Motor neuron (in vitro differentiated cells): ENCODE measurements at regions not wholly inside any gene's neighbourhood (a gene's known extent, or its start where the extent isn't known, plus 50 kb on each side); places are given as distances from the start of the nearest gene placed in this dataset.
"Not testable (repeated sequence)": the region's sequence is repeated elsewhere in the genome, so short reads cannot be mapped to it uniquely, and the experiment has no call there.

Source experiments
- ATAC-seq, 8 experiments: fragments of 200-7000 bp; cut with Tn5 transposase; replicated peaks in 6 of 8; 2 replicates each; pipeline ENCODE4 v1.8.0; 2021; ENCODE audit warnings: mild to moderate bottlenecking in 8 of 8, moderate library complexity in 8 of 8
- H3K27ac ChIP-seq, 2 donors: fragments of 250-450 bp; sonication (Bioruptor Pico); 2 replicates each; pipeline ENCODE4 v1.9.0; 2021; ENCODE audit warnings: antibody characterized with exemption in 2 of 2, mild to moderate bottlenecking in 2 of 2, moderate library complexity in 1 of 2
- H3K4me1 ChIP-seq, 2 donors: fragments of 250-450 bp; sonication (Bioruptor Pico); replicated peaks in 1 of 2; 2 replicates each; pipeline ENCODE4 v1.6.1; 2021; ENCODE audit warnings: antibody characterized with exemption in 2 of 2, mild to moderate bottlenecking in 2 of 2, moderate library complexity in 1 of 2
- H3K4me3 ChIP-seq, 5 donors: fragments of 250-450 bp; sonication (Bioruptor Pico); 2 replicates each; pipeline ENCODE4 v1.9.0; 2021; ENCODE audit warnings: antibody characterized with exemption in 5 of 5, mild to moderate bottlenecking in 5 of 5, moderate library complexity in 4 of 5
- WGBS, 10 experiments: fragments of 450-650 bp; shearing (Covaris generic); methylation state at CpG; one replicate each; pipeline ENCODE4 v1.0.0; 2022; 5-methylcytosine and 5-hydroxymethylcytosine counted together
- in situ Hi-C, 9 experiments: fragments of 400-800 bp; cut with MboI; loops; one replicate each; pipeline ENCODE4 v1.15.0; 2021; ENCODE audit warnings: low sequenced_read_pairs in 9 of 9, low pct_unique_long_range_greater_than_20kb in 2 of 9; ENCODE audit not compliant: unreplicated experiment in 9 of 9

DNA sequence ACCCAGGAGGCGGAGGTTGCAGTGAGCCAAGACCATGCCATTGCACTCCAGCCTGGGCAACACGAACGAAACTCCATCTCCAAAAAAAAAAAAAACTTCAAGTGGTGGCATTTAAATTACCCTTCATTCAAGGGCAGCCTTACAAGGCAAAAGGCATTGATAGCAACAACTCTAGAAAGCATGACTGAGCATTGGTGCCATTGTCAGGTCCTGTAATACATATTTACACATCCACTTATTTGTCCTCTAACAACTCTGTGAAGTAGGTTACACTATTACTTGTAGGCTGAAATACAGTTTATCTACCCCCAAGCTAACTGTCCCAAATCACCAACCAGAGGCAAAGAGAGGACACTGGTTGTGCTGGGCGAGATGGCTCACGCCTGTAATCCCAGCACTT, 52.7 kb upstream of the LARP1 start:
- in situ Hi-C loops, result no loop called here
- Histone ChIP-seq H3K4me1 (no peaks in the 10 kb centered on the region), H3K4me3 (no peak overlapping the region), H3K27ac (no peak overlapping the region)
- no peak for ATAC-seq
- WGBS, 10 experiments, result 70 to 100% (median 84%) methylated on average over 1 to 4 of the region's 5 CpGs; no CpG with 5 or more reads in 4 of the 10 experiments

GRCh38 chr5:154701725-154702124, 53.5 kb upstream of the LARP1 start:
- ATAC-seq, H3K4me1 ChIP-seq, H3K4me3 ChIP-seq, H3K27ac ChIP-seq, in situ Hi-C loops: not testable (repeated sequence)
- WGBS, 10 experiments, result 83 to 100% (median 88%) methylated on average over 1 to 3 of the region's 4 CpGs; no CpG with 5 or more reads in 5 of the 10 experiments

- no peak overlapping the region for H3K27ac ChIP-seq
- peak in 5 of 8 experiments; percentile 22 to 62 (median 36) for ATAC-seq
- no peaks in the 10 kb centered on the region for H3K4me1 ChIP-seq
- WGBS, 10 experiments, result 0 to 56% (median 40%) methylated on average over 1 to 3 of the region's 3 CpGs
- in situ Hi-C loops, result no loop called here
- H3K4me3 ChIP-seq, result no peak overlapping the region
These were observed 54.0 kb upstream of the LARP1 start for GRCh38 chr5:154701181-154701580.

DNA sequence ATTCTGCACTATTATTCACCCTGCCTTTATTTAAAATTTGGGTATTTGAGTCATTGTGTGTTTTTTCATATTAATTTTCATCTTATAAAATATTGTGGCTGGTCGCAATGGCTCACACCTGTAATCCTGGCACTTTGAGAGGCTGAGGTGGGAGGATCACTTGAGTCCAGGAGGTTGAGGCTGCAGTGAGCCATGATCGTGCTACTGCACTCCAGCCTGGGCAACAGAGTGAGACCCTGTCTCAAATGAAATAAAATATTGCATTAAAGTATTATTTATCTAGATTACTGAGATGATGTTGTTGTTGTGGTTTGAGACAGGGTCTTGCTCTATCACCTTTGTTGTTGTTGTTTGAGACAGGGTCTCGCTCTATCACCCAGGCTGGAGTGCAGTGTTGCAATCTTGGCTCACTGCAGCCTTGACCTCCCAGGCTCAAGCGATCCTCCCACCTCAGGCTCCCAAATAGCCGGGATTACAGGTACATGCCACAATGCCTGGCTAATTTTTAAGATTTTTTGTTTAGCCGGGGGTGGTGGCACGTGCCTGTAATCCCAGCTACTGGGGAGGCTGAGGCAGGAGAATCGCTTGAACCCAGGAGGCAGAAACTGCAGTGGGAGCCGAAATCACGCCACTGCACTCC, 54.8 kb upstream of the LARP1 start:
- H3K4me3 ChIP-seq, H3K27ac ChIP-seq, H3K4me1 ChIP-seq, in situ Hi-C loops, ATAC-seq: not testable (repeated sequence)
- 80 to 100% (median 93%) methylated on average over 1 to 10 of the region's 10 CpGs; no CpG with 5 or more reads in 2 of the 10 experiments for WGBS, 10 experiments

DNA sequence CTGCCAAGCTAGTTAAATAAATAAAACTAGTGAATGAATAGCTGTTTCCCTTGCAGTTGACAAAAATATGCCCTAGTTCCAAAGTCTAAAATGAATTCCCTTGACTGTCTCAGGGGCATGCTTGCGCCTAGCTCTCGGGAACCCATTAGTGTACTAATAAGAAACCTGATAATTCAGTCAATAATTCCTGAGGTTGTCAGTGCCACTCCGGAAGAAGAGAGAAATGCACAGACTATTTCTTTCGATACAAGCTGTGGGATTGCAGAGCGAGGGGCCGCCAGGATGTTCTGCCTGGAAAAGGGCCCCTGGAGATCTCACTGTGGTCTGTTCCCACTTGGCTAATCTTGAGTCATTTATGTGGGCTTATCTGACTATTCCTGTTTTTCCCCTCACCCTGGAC, 56.4 kb upstream of the LARP1 start:
- no peak overlapping the region for H3K27ac ChIP-seq
- H3K4me1 ChIP-seq, result no peaks in the 10 kb centered on the region
- no peak for ATAC-seq
- in situ Hi-C loops, result no loop called here
- WGBS, 10 experiments, result 72 to 100% (median 87%) methylated on average over 1 to 6 of the region's 6 CpGs; no CpG with 5 or more reads in 2 of the 10 experiments
- no peak overlapping the region for H3K4me3 ChIP-seq

GRCh38 chr5:154697371-154697770, 57.8 kb upstream of the LARP1 start:
- in situ Hi-C loops, result no loop called here
- ATAC-seq, result no peak
- 18 to 81% (median 51%) methylated on average over 2 to 5 of the region's 5 CpGs for WGBS, 10 experiments
- Histone ChIP-seq H3K27ac (no peak overlapping the region), H3K4me1 (no peaks in the 10 kb centered on the region), H3K4me3 (no peak overlapping the region)

DNA sequence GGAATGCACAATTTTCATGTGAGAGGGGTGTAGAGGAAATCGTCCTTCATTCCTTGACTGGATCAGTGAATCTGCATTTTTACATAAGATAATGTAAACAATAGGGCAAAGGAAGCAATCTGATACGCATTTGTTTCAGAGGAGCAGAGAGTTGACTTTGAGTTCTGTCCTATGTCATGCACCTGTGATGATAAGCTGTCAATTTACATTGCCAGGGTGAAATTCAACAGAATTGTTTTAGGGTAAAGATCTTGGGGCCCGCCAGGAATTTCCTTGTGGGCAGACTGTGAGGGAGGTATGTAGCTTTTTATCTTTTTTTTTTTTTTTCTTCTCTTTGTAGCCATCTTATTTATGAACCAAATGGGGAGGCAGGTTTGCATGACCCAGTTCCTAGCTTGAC, 58.3 kb upstream of the LARP1 start:
- in situ Hi-C loops, result no loop called here
- WGBS, 10 experiments, result 0 to 47% (median 18%) methylated on average over 1 to 3 of the region's 3 CpGs; no CpG with 5 or more reads in 1 of the 10 experiments
- H3K4me1 ChIP-seq, result no peaks in the 10 kb centered on the region
- no peak overlapping the region for H3K4me3 ChIP-seq
- no peak overlapping the region for H3K27ac ChIP-seq
- peak in 3 of 8 experiments; percentile 15 to 43 (median 36) for ATAC-seq

GRCh38 chr5:154694159-154694558, 61.0 kb upstream of the LARP1 start:
- Histone ChIP-seq H3K4me1 (no peaks in the 10 kb centered on the region), H3K27ac (no peak overlapping the region), H3K4me3 (no peak overlapping the region)
- no peak for ATAC-seq
- 55 to 94% (median 79%) methylated on average over 1 to 3 of the region's 3 CpGs; no CpG with 5 or more reads in 2 of the 10 experiments for WGBS, 10 experiments
- in situ Hi-C loops, result no loop called here

DNA sequence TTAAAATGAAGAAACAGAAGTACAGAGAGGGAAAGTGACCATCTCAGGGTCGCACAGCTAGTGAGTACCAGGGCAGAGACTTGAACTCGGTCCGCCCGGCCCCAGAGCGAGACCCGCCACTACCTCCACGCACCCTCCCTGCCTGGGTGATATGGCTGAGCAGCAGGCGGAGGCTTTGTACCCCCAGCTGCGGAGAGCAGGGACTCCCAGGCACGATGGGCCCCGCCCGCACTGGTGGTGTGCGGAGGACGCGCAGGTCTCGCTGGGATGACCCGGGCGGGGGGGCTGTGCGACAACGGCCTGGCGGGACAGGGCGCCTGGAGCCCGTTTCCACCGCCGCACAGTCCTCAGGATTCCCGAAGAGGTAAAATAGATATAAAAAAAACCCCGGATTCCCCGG, 64.7 kb upstream of the LARP1 start:
- no peak overlapping the region for H3K27ac ChIP-seq
- no peak for ATAC-seq
- 93 to 100% (median 100%) methylated on average over 1 to 7 of the region's 28 CpGs; no CpG with 5 or more reads in 5 of the 10 experiments for WGBS, 10 experiments
- in situ Hi-C loops, result no loop called here
- no peak overlapping the region for H3K4me3 ChIP-seq
- H3K4me1 ChIP-seq, result no peaks in the 10 kb centered on the region

DNA sequence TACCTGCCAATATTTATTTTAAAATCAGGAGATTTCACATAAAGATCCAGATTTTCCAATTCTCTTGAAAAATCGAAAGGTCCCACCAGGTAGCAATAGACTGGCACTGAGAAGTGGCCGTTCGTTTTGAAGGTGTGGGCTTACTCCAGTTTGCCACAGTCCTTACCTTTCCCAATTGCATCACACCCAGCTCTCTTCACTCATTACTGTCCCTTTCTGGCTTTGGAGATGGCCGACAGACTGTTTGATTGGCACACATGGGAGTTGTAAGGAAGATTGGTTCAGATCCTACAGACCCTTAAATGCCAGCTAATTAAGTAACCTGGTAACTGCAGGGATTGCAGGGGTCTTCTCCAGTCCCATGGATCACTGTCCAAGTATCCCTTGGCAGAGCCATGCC, 68.7 kb upstream of the LARP1 start:
- WGBS, 10 experiments, result 40 to 100% (median 72%) methylated on average over 1 to 4 of the region's 4 CpGs; no CpG with 5 or more reads in 1 of the 10 experiments
- ATAC-seq, result no peak
- Histone ChIP-seq H3K27ac (no peak overlapping the region), H3K4me1 (peaks cover 0 to 2% of the 10 kb centered on the region in 2 donors), H3K4me3 (no peak overlapping the region)
- in situ Hi-C loops, result no loop called here

GRCh38 chr5:154683101-154683880, 71.9 kb upstream of the LARP1 start:
- H3K4me3 ChIP-seq, result peak overlapping the region; percentile 23 to 38 (median 31)
- WGBS, 10 experiments, result 20 to 65% (median 50%) methylated on average over 1 to 4 of the region's 16 CpGs; no CpG with 5 or more reads in 3 of the 10 experiments
- peaks cover 0 to 2% of the 10 kb centered on the region in 2 donors for H3K4me1 ChIP-seq
- H3K27ac ChIP-seq, result peak overlapping the region; percentile 8 to 33
- in situ Hi-C loops, result no loop called here
- ATAC-seq, result peak in 3 of 8 experiments; percentile 17 to 51 (median 37)

- H3K4me1 ChIP-seq, result peaks cover 0 to 2% of the 10 kb centered on the region in 2 donors
- no peak overlapping the region for H3K4me3 ChIP-seq
- no peak overlapping the region for H3K27ac ChIP-seq
- in situ Hi-C loops, result no loop called here
- WGBS, 10 experiments, result 20 to 100% (median 83%) methylated on average over 1 to 2 of the region's 4 CpGs; no CpG with 5 or more reads in 6 of the 10 experiments
- no peak for ATAC-seq
These were observed 75.7 kb upstream of the LARP1 start for GRCh38 chr5:154679501-154679900.

DNA sequence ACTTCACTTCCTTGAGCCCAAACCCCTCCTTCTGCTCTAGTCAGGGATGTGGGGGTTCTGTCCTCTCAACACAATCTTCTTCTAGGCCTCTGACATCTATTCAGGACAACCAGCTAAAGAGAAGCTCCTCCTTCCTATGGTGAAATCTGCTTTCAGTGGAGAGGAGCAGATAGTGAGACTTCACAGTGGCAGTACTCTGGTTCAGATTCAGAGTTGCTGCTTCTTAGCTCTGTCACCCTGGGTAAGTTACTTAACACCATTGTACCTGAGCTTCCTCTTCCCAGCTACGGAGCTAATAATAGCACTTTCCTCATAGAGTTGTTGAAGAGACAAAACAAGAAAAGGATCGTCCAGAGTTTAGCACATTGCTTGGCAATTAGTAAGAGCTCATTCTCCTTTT, 77.3 kb upstream of the LARP1 start:
- no peak for ATAC-seq
- in situ Hi-C loops, result no loop called here
- 0 to 80% (median 43%) methylated on average over 1 to 2 of the region's 2 CpGs; no CpG with 5 or more reads in 1 of the 10 experiments for WGBS, 10 experiments
- no peaks in the 10 kb centered on the region for H3K4me1 ChIP-seq
- H3K27ac ChIP-seq, result no peak overlapping the region
- no peak overlapping the region for H3K4me3 ChIP-seq
